HG02763 (cell line): ENCODE measurements at regions not wholly inside any gene's neighbourhood (a gene's known extent, or its start where the extent isn't known, plus 50 kb on each side); places are given as distances from the start of the nearest gene placed in this dataset.
"Not testable (repeated sequence)": the region's sequence is repeated elsewhere in the genome, so short reads cannot be mapped to it uniquely, and the experiment has no call there.

Experiments
- ATAC-seq: cut with Tn5 transposase; IDR thresholded peaks from one replicate; pipeline ENCODE4 v1.9.1; 2021; ENCODE audit warnings: mild to moderate bottlenecking, moderate library complexity; ENCODE audit not compliant: unreplicated experiment

DNA sequence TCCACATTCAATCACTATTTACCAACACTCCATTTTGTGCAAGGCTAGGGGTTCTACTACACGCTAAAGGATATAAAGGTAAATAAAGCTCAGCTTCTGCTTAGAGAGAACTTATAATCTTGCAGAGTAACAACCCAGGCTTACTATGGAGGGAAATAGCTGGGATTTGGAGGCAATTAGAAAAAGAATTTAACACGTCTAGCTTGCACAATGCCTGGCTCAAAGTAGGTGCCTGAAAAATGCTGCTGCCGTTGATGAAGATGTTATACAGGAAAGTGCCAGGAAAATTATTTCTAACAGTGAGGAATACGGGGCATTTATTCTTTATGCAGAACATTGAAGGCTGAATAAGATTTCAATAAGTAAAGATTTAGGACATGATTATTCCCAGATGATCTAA, 214.2 kb downstream of the KITLG start:
- no peak for ATAC-seq

DNA sequence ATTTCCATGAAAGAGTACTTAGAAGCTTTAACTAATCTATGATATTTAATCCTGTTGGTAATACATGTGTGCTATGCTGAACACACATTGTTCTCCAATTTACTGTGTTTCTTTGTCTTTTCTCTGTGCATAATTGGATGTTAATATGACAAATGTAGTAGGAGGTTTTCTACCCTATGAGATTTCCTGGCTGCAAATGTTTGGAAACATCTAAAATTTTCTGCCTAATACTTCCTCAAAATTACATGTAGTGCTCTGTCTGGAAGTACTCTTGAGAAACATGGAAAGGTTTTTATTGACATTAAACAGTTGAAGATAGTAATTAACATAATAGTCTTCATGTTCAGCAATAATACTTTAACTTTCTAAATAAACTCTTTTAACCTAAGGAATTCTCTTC, 213.0 kb downstream of the KITLG start:
- no peak for ATAC-seq

- not testable (repeated sequence) for ATAC-seq
These were observed 212.2 kb downstream of the KITLG start for GRCh38 chr12:88368077-88368476.

GRCh38 chr12:88371416-88372183, 208.7 kb downstream of the KITLG start:
- no peak for ATAC-seq

GRCh38 chr12:88375306-88376305, 204.7 kb downstream of the KITLG start:
- no peak for ATAC-seq

DNA sequence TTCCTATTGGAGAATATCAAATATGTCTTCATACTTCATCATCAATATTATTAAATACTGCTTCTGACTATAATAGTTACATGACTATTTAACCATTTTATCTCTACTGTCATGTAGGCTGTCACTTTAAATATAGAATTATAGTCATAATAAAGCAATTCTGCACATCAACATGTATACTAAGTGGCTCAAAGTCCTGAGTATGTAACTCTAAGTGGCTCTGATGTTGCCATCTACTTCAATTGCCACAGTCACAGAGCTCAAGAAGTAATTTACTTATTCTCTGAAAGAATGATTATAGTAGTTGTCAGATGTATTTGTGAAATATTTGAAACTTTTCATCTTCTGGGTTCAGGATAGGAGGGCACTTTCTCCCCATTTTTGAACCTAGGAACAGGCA, 202.3 kb downstream of the KITLG start:
- ATAC-seq: no peak

GRCh38 chr12:88381466-88381865, 198.8 kb downstream of the KITLG start:
- no peak for ATAC-seq

GRCh38 chr12:88383405-88383804, 196.9 kb downstream of the KITLG start:
- ATAC-seq: no peak

DNA sequence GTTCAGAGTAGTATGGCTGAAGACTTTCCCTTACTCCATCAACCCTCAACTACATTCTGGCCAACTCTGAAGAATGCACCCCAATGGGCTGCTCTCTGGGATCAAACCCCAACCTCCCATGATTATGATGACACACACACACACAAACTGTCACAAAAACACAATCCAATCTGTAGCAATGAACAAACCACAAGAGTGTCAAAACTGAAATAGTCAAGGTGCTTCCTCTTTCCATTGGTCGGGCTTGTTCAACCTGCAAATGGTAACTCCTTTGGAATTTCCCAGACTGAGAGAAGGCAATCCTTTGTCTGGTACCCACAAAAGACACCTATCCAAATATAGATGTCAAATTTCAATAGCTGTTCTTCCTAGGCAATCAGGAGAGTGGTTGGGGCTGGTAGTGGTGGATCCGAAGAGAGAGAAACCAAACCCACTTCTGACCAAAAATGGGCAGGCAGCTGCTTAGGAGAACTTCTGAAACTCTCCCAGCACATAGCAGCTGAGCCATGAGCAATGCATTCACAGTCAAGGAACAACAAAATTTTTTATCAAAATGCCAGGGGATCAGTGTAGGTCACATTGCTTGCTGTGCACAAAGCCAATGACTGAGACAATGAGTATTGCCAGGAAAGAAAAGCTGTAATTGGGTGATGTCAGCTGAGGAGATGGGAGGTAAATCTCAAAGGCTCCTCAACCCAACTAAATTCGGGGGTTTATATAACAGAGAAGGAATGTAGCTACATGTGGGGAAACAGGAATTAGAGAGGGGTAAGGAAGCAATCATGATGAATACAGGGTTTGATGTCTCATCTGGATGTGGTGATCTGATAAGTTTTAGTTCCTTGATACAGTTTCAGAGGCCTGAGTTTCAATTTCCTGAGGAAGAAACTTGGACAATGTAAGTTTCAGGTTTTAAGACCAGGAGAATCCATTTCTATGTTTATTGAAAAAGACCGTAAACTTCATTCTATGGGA, 191.4 kb downstream of the KITLG start:
- ATAC-seq: peak; percentile 52

GRCh38 chr12:88390811-88391210, 189.5 kb downstream of the KITLG start:
- ATAC-seq: no peak

GRCh38 chr12:88391556-88391955, 188.7 kb downstream of the KITLG start:
- no peak for ATAC-seq

GRCh38 chr12:88393017-88393767, 187.1 kb downstream of the KITLG start:
- no peak for ATAC-seq

GRCh38 chr12:88398031-88398430, 182.2 kb downstream of the KITLG start:
- ATAC-seq: no peak

DNA sequence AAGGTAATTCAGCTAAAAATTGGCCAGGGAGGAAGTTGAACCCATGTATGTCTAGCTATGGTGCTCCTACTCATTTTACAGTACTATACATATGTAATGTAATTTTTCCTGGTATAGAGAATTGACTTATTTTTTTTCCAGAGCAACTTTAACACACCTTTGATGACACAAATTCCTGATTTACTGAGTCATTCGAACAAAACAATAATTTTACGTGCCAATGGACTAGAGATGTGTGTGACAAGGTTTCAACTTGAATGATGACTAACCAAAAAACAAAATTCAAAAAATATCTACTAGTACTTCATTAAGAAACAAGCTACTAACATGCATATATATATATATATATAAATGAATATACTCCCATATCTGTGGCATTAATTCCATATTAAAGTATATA, 180.5 kb downstream of the KITLG start:
- no peak for ATAC-seq

DNA sequence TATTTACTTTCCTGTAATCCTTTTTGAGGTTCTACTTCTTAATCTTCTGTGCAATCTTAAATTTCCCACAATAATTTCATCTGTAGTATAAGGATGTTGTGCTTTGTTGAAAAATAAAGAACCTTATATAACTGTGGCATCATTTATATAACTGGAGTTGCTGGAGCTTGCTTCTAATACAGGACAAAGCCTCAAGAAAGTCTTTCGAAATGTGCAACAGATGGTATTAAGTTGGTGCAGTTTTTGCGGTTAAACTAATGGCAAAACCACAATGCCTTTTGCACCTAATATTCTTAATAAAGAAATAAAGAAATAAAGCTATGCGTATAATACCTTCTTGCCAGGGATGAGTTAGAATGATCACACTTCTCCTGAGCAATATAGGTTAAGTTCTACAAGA, 180.0 kb downstream of the KITLG start:
- ATAC-seq: no peak

DNA sequence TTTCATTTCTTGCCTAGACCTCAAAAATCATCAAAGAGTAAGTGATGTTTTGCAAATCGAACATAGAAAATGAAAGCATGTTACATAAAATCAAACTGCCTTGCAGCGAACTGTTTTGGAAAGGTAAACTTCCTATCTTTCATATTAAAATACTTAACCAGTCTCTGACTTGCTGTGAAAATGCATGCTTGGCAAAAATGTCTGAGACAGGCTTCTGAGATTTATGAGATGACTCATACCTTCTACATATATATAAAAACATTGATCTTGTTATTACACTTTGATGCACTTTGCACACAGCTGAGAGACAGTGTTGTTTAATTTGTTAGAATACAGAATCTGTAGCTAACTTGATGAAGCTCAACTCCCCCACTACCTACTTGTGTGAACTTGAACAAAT, 179.1 kb downstream of the KITLG start:
- ATAC-seq: no peak

- no peak for ATAC-seq
These were observed 173.4 kb downstream of the KITLG start for GRCh38 chr12:88406905-88407304.

DNA sequence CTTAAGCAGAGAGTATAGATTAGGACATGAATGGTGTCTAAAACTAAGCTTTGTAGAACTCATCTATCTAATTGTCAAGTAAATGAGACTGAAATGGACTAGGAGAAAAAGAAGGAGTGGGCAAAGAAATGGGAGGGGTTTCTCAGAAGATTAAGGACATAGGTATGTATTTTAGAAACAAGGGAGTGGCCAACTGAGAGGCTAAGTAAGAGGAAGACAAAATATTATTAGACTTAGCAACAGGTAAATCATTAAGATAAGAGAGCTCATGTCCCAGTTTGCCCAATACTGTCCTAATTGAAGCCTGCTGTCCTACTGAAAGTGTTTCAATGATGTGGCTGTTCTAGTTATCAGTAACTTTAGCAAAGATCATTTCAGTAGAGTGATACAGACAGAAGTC, 171.4 kb downstream of the KITLG start:
- no peak for ATAC-seq

DNA sequence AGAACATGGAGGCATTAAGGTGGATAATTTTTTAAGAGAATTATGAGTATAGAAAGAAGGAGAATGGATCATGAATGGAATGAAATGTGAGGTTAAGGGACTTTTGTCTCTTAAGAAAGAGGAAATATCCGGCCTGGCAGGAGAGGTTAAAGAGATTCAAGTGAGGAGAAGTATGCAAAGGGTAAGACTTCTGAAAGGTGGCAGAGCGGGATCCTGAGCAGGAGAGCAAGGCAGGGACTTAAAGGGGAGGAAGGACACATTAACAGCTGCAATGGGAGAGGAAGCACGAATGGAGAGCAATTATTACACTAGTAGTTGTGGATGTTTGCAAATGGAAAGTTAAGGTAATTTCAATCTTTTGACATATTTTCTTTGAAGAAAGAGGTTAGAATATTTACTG, 171.0 kb downstream of the KITLG start:
- ATAC-seq: no peak

GRCh38 chr12:88411689-88412088, 168.6 kb downstream of the KITLG start:
- no peak for ATAC-seq
